HG03565 (cell line): ENCODE measurements at regions not wholly inside any gene's neighbourhood (a gene's known extent, or its start where the extent isn't known, plus 50 kb on each side); places are given as distances from the start of the nearest gene placed in this dataset.
"Not testable (repeated sequence)": the region's sequence is repeated elsewhere in the genome, so short reads cannot be mapped to it uniquely, and the experiment has no call there.

Experiments
- ATAC-seq: cut with Tn5 transposase; IDR thresholded peaks from one replicate; pipeline ENCODE4 v1.9.1; 2021; ENCODE audit warnings: mild to moderate bottlenecking, moderate library complexity; ENCODE audit not compliant: unreplicated experiment

DNA sequence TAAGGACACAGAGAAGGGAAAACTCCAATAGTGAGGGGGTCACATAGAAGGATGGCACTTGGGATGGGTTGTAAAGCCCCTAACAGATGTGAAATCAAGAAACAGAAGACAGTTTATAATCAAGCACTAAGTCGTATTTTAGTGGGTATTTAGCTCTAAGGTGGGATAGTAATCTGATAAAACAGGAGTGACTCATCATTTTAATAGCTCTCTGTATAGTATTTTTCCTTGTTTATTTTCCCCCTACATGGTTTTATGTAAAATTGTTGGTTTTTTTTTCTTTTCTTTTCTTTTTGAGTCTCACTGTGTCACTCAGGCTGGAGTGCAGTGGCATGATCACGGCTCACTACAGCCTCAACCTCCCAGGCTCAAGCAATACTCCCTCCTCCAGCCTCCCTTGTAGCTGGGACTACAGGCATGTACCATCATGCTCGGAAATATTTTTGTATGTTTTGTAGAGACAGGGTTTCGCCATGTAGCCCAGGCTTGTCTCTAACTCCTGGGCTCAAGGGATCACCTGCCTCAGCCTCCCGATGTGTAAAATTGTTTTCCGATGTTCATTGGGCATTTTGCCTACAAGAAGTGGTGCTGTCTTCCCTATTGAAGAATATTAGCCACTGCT, 142.6 kb upstream of the SERPINE2 start:
- ATAC-seq, result no peak

DNA sequence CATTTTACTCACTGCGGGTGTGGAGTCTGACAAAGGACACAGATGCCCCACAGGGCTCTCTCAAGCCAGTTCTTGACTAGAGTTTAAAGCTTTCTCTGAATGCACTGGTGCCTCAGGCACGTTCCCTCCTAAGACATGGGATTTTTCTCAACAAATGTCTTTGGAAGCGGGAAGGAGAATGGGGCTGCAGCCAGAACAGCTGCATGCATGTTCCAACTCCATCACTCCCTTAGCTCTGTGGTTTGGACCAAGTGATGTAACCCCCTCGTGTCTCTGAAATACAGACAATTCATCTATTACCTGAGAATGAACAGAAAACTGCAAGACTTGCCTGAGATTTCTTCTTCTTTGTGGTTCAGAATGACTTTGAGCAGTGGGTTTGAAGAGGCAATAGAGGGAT, 141.7 kb upstream of the SERPINE2 start:
- ATAC-seq, result no peak

DNA sequence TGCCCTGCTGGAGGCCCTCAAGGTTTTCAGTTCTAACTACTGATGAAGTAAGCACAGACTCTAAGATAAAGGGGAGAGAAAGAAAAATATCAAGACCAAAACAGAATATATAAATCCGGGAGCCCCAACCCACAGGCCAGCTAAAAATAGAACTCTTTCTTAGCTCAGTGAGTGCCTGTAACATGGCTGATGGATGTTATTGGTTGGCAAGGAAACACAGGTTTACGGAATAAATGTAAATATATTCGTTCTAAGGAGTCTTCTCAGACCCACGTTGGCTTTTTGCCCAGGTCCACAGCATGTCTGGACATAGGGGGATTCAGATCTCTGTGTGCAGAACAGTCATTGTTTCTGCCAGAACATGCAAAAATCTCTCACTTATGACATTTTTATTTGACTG, 139.0 kb upstream of the SERPINE2 start:
- no peak for ATAC-seq

DNA sequence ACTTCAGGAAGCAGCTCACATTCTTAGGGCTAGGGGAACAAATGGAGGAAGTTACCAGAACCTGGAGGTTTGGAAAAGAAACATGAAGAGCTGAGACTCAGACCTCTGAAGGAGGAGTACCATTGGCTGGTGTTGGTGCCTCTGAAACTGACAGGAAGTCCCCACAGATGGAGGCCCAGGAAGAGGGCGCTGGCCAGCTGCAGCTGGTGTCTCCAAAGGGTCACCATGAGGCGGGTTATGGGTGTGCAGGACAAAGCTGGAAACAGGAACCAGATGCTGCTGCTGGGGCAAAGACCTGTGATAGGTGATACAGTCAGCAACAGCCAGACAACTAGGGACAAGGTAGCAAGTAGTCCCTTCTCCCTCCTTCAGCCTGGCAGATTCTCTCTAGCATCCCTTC, 136.5 kb upstream of the SERPINE2 start:
- no peak for ATAC-seq

DNA sequence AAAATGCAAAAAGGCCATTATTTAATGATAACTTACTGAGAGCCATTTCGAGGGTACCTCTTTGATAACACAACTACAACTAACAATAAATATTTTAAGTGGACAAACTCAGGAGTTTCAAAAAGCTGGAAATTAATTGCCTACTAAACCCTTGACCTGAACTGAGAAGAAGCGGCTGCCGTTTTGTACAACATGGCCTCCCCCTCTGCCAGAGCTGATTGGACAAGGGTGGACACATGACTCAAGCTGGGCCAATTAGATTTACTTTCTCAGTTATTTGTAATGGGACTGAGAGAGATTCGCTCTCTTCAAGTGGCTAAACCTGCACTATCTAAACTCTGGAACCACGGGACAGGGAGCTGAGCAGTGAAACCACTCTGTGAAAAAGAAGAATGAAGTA, 135.9 kb upstream of the SERPINE2 start:
- no peak for ATAC-seq

DNA sequence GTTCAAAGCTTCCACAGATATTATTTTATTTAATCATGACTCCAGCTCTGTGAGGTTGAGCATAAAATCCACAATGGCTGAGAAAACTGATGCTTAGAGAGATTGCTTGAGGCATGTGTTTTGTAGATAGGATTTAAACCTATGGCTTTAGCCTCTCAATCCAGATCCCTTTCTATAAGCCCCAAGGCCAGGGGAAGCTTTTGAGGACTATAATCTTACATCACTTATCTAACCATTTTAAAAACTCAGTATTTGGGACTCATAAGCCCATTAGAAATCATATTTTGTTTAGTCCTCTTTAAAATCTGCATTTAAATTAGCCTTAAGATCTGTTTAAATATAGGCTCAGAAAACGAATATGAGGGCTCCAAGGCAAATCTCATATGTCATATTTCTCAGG, 135.4 kb upstream of the SERPINE2 start:
- no peak for ATAC-seq

DNA sequence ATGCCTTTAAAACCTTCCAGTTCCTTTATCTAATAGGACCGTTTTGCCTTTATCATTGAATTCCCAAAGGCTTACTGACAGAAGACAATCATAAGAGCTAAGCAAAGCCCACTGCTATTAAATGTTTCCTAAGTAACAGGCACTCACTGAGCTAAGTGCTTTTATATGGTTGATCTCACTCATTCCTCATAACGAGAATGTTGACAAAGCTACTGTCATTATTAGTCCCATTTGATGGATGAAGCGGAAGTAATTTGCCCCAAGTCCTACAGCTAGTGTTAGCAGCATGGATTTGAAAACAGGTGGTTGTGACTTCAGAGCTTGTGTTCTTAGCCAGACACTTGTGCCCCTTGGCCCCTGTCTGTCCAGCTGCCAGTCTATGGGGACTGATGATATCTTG, 134.8 kb upstream of the SERPINE2 start:
- no peak for ATAC-seq

DNA sequence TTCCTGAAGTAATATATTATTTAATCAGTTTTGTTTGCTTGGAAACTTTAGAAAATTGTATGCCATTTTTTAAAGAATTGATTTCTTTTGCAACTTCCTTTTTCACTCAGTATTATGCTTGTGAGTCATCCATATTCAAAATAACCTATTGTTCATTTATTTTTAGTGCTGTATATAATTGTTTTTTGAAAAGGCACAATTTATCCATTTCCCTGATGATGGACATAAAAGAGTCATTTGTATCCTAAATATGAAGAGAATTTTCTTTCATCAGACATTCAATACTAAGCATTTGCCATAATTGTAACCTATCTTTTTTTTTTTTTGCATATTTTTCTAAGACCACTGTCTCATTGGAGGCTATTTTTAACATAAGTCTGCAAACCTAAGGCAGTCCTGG, 134.1 kb upstream of the SERPINE2 start:
- ATAC-seq, result no peak

DNA sequence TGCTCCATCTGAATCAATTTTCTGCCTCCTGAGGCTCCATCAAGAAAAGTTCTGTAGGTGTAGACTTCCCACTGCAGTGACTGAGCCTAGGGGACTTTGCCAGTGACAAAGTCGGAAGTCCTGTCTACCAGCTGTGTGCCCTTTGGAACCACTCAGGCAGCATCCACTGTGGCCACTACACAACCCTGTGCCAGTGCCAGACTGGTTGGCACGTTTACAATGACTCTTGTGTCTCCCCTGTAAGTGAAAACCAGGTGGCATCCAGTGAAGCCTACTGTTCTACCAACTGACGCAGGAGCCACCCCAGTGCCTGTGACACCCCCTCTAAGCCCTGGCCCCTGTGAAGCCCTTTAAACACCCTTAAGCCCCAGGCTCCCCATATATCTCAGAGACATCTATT, 132.1 kb upstream of the SERPINE2 start:
- ATAC-seq, result no peak

DNA sequence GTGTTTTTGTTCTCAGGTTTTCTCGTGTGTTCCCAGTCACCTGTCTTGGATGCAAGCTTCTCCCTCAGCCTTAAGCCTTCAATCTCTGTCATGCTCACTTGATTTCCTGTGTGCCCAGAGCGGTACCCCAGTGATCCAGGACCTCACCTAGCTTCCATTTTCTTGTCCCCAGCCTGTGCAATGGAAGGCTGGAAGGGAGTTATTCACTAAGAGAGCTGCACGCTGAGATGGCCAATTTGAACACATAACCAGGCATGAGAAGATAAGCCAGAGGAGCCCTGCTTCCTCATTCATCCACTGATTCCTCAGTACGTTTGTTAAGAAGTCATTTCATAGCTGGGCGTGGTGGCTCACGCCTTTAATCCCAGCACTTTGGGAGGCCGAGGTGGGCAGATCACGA, 130.8 kb upstream of the SERPINE2 start:
- no peak for ATAC-seq

DNA sequence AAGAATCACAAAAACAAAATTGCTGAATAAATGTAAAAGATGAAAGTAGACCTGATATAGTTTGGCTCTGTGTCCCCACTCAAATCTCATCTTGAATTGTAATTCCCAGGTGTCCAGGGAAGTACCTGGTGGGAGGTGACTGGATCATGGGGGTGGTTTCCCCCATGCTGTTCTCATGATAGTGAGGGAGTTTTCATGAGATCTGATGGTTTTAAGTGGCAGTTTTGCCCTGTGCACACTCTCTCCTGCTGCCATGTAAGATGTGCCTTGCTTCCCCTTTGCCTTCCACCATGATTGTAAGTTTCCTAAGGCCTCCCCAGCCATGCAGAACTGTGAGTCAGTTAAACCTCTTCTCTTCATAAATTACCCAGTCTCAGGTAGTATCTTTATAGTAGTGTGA, 128.7 kb upstream of the SERPINE2 start:
- ATAC-seq, result not testable (repeated sequence)

DNA sequence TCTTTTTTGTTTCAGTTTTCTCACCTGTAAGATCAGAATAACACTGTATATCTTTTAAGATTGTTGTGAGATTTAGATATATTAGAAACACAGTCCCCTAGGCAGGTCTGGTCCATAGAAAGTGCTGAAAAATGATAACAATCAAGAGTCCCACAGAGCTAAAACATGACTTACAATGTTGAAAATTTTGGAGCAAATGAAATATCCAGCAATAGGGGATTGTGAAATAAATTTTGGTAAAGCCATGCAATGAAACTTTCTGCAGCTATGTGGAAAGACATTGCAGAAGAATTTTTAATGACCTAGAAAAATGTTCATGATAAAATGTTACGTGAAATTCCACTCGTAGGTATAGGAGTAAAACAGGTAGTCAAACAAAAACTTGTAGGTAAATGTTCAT, 127.6 kb upstream of the SERPINE2 start:
- ATAC-seq, result no peak

DNA sequence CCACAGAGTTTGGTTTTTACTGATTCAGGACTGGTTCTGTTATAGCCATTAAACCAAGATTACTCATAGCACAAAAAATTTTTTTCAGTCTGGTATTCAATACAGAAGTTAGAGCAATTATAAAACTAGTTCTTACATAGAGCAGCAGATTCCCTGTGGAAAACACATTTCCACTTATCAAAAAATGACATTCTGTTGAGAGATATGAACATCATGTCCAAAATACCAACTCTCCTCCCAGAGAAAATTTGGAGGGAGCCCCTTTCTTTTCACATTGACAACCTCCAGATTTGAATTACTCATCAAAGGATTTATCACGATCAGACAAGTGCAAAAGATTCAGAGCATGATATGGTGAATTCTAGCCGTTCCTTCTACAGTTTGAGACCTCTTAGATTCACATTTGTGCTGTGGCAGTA, 126.8 kb upstream of the SERPINE2 start:
- no peak for ATAC-seq

DNA sequence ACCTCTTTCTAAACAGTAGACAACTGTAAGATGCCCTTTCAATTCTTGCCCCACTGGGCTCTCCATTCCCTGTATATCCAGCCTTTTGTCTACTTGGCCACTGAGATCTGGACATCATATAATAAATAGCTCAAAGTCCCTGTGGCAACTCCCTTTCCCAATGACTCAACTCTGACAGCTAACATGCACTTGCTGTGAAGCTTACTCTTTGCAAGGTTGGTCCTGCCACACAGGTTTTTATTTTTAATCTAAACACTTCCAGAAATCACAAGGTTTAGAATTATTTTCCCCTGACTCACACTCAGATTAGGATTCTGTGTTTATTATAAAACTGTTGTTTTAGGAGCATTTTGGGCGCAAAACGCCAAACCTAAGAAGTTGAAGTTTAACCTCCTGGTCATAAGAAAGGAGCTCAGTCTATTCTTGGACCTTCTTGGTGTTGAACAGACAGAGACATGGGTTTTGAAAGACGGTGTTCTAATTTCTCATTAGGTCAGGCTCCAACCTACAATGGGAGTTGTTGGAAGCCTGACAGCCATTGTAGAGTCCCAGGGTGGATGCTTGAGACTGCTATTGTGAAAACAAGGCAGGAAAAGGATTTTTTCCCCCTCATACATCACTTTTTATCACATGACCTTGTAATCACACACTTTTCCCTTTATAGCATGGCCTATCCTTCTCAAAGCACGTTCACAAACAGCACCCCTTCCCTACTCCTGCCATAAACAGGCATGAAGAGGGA, 124.7 kb upstream of the SERPINE2 start:
- ATAC-seq, result no peak

DNA sequence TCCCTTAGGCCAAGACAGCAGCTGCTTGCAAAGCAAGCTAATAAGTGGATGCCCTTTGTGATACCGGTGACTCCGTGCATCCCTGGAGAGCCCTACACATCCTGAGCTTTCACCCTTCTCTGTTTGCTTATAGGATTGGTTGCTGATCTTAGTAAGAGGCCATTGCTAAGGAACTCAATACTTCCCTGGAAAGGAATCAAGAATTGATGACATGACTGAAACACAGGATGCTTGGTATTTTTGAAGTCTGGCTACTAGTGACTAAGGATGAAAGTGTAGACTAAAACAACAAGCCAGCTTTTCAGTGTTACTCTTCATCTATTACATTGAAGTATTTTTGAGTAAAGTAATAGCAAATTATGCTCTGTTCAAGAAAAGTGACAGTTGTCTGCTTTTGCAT, 123.0 kb upstream of the SERPINE2 start:
- no peak for ATAC-seq

DNA sequence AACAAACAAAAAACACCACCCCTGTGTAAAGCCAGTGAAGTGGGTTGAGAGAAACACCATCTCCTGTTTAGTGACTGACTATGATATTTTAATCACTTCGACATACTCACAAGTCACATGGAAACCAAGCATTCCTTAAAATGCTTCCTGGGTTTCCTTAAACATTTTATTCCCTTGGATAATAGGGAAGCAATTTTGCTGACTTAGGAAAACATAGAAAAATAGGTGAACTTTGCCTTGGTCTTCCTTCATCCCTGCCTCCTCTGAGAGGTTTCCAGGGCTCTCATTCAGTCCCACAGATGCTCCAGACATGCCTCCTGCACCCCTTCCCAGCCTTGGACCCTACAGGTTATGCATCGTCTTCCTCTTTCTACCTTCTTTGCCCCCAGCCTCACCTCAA, 122.6 kb upstream of the SERPINE2 start:
- no peak for ATAC-seq

DNA sequence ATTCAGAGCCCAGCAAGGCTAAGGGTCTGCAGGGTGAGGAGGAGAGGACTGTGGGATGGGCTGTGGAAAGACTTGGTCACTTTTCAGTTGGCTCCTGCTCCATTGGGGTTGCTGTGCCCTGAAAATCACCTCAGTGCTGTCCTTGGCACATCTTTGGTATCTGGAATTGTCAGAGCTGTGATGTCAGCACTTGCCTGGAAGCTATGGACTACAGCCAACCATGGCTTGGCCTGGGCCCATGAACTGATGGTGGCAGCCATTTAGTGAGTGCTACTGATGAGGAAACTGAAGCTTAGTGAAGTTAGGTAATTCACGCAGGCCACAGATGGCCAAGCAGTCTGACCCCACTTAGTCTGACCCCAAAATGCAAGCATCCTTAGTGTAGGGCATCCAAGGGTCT, 121.8 kb upstream of the SERPINE2 start:
- no peak for ATAC-seq

DNA sequence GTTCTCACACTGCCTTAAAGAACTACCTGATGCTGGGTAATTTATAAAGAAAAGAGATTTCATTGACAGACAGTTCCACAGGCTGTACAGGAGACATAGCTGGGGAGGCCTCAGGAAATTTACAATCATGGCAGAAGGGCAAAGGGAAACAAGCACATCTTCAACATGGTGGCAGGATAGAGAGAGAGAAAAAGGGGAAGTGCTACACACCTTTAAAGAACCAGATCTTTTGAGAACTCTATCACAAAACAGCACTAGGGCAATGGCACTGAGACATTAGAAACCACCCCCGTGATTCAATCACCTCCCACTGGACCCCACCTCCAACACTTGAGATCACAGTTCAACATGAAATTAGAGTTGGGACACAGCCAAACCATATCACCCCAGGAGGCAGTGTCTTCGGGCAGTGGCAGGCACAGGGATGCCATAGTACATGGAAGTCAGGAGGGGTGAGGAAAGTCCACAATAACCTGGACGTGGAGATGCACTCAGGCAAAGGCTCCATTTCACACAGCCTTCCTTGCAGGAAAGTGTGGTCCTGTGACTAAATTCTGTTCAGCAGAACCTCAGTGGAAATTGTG, 120.4 kb upstream of the SERPINE2 start:
- no peak for ATAC-seq

DNA sequence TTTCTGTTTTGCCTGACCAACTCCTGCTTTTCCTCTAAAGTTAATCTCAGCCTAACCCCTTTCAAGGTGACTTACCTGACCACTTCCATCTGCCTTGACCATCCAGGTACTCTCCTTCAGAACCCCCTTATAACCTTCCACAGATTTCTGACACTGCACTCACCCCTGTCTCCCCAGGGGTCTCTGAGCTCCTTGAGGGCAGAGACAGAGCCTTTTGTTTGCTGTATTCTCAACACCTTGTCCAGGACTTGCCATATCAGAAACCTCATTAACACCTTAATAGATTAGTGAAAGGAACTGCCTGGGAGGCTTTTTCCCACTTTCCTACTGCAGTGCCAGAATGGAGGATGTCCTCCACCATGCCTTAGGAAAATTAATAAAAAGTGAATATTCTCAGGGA, 119.7 kb upstream of the SERPINE2 start:
- ATAC-seq, result no peak

DNA sequence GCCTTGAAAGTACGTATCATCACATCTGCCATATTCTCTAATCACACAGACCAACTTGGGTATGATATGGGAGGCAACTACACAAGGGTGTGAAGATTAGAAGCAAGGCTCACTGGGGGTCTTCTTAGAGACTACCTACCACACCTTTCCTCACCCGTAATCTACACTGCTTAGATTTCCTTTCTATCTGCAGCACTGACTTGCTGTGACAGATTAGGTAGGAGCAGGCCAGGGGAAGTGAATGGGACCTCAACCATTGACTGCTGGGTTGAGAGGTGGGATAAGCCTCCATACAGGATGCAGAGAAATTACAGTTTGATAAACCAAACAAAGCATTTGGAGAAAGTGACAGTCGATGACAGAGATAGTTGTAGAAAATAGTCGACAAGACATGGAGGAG, 119.0 kb upstream of the SERPINE2 start:
- no peak for ATAC-seq

DNA sequence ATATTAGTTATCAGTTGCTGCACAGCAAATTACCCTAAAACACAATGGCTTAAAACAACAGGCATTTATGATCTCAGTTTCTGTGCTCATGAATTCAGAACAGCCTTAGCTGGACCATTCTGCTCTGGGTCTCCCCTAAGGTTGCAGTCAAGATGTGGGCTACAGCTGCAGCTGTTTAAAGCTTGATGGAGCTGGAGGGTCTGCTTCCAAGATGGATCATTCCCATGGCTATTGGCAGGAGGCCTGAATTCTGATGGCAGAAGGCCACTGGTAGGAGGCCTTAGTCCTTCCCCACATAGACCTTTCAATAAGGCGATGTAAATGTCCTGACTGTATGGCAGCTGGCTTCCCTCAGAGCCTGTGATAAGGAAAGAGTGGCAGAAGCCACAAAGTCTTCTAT, 118.6 kb upstream of the SERPINE2 start:
- no peak for ATAC-seq

DNA sequence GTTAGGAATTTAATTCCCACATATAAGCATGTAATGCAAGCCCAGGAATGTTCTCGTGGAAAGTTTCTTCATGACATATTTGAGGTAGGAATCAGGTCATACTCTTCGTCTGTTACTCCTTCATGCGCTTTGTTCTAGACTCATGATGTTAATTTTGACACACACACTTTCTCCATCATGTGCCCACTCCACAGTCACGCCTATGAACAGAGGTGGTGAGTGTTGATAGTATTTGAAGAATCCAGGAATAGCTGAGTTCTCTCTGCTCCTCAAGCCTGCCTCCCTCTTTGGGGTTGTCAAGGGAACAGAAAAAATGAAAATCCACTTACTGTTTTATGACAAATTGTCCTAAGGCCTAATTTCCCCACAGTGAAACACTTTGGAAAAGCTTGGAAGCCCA, 117.3 kb upstream of the SERPINE2 start:
- ATAC-seq, result no peak

DNA sequence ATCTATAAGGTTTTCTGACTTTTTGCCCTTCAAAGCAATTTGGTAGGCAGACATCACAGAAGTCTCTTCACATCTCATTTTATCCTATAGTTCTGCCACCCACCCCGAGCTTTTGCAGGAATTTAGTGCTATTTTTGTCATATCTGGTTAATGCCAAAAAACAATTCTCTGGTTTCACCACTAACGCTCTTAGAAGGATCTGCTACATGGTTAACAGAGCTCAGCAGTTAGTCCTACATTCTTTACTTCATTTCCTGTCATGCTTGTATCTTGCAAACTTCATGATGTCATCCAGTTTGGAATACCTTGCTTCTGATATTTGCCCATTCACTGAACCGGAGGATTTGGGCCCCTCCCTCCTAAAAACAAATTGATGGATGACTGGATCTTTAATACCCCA, 116.8 kb upstream of the SERPINE2 start:
- ATAC-seq, result no peak
